ENCODE measurements at regions not wholly inside any gene's neighbourhood (a gene's known extent, or its start where the extent isn't known, plus 50 kb on each side); places are given as distances from the start of the nearest gene placed in this dataset.

DNA sequence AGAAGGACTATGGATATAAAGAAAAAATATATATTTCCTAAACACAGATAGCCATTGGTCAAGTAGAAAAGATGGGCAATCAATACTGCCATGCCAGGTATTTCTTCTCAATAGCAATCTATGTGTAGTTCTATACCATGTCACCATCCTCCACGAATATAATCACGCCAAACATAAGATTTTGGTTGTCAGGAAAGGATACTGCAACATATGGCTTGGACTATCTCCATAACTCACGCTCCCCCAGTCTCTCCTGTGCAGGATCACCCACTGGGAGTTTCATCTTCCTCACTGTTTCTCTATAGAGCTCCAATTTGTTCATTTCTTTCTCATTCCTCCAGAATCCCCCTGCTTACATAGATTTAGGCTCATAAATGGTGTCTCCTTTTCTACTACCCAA lies 462.9 kb upstream of the KCNMB2 start:
- TF ChIP-seq, protein P1, sequence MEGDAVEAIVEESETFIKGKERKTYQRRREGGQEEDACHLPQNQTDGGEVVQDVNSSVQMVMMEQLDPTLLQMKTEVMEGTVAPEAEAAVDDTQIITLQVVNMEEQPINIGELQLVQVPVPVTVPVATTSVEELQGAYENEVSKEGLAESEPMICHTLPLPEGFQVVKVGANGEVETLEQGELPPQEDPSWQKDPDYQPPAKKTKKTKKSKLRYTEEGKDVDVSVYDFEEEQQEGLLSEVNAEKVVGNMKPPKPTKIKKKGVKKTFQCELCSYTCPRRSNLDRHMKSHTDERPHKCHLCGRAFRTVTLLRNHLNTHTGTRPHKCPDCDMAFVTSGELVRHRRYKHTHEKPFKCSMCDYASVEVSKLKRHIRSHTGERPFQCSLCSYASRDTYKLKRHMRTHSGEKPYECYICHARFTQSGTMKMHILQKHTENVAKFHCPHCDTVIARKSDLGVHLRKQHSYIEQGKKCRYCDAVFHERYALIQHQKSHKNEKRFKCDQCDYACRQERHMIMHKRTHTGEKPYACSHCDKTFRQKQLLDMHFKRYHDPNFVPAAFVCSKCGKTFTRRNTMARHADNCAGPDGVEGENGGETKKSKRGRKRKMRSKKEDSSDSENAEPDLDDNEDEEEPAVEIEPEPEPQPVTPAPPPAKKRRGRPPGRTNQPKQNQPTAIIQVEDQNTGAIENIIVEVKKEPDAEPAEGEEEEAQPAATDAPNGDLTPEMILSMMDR (conservative IDR thresholded peaks at IDR 0.05; ENCODE audit: low read length), result no peak
- no peak for TF ChIP-seq EZH2phosphoT487 (IDR thresholded peaks at IDR 0.05; ENCODE audit: borderline replicate concordance)

Measured in Loucy (cell line).